GM21529 (cell line): ENCODE measurements at regions not wholly inside any gene's neighbourhood (a gene's known extent, or its start where the extent isn't known, plus 50 kb on each side); places are given as distances from the start of the nearest gene placed in this dataset.
"Not testable (repeated sequence)": the region's sequence is repeated elsewhere in the genome, so short reads cannot be mapped to it uniquely, and the experiment has no call there.

Experiments
- ATAC-seq: cut with Tn5 transposase; IDR thresholded peaks from one replicate; pipeline ENCODE4 v1.9.1; 2021; ENCODE audit not compliant: unreplicated experiment

GRCh38 chr7:152504367-152504766, 68.6 kb upstream of the KMT2C start:
- no peak for ATAC-seq

- ATAC-seq: no peak
Observed at GRCh38 chr7:152502813-152503790, 67.3 kb upstream of the KMT2C start.

DNA sequence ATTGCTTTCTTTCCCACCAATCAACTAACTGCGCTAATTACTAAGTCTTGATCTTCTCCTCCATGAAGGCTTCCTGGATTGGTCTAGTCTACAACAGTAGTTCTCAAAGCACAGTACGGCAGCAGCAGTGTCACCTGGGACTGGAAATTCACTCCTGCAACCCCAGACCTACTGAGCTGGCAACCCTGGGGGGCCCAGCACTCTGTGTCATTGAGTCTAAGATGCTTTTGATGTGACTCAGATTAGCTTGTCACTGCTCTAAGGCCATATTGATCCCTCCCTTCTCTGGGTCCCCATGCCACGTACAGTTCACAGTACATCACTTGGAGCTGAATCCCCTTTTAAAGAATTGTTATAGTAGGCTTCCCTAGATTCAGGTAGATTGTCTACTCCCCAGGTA, 65.7 kb upstream of the KMT2C start:
- ATAC-seq: no peak

DNA sequence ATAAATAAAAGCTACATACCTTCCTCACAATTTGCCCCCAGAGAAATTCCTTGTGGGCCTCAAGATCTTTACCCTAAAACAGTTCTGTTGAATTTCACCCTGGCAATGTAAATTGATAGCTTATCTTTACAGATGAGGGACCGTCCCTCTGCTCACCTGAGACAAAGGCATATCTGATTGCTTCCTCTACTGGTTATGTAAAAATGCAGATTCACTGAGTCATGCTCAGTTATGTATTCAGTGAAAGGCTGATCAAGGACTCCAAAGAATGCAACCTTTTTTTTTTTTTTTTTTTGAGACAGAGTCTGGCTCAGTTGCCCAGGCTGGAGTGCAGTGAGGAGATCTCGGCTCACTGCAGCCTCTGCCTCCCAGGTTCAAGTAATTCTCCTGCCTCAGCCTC, 64.2 kb upstream of the KMT2C start:
- not testable (repeated sequence) for ATAC-seq

DNA sequence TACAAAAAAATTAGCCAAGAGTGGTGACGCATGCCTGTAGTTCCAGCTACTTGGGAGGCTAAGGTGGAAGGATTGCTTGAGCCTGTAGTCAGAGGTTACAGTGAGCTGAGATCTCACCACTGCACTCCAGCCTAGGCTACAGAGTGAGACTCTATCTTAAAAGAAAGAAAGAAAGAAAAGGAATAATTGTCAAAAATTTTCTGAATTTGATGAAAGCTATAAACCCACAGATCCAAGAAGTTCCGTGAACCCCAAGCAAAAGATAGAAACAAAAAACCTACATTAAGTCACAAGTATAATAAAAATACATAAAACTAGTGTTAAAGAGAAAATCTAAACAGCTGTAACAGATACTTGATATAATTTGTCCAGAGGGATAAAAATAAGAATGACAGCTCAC, 60.1 kb upstream of the KMT2C start:
- no peak for ATAC-seq

DNA sequence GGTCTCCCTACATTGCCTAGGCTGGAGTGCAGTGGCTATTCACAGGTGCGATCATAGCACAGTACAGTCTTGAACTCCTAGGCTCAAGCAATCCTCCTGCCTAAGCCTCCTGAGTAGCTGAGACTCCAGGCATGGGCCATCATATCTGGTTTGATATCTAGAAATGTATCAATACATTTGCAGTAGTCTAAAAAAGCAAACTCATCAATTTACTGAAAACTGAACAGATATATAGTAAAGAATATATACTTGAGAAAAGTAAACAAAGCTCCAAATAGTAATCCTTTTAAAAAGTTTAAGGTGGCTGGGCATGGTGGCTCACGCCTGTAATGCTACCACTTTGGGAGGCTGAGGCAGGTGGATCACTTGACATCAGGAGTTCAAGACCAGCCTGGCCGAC, 57.1 kb upstream of the KMT2C start:
- no peak for ATAC-seq

- no peak for ATAC-seq
Observed at GRCh38 chr7:152489044-152489443, 53.2 kb upstream of the KMT2C start.

DNA sequence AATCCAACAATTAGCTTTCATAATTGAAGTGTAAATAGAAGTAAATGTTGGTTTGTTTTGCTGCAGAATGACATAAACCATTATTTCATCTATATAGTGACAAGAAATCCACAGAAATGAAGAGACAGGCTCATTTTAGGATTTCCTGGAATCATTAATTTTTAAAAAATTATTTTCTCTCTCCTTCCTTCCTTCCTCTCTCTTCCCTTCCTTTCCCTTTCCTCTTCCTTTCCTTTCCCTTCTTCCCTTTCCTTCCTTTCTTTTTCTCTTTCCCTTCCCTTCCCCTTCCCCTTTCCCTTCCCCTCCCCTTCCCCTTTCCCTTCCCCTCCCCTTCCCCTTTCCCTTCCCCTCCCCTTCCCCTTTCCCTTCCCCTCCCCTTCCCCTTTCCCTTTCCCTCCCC, 51.2 kb upstream of the KMT2C start:
- no peak for ATAC-seq

DNA sequence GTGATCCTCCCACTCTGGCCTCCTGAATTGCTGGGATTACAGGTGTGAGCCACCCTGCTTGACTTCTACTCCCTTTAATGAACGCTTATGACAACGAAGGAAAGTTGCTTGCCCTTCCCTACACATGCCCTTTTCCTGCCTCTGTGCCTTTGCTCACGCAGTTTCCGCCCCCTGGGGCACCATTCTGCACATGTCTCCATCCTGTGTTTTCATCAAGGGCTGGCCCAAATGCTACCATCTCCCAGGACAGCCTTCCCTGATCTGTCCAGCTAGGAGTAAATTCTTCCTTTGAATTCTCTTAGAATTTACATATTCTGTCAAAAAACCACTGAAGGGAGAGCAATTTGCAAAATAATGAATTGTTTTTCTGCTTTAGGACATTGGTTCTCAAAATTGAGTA, 50.0 kb upstream of the KMT2C start:
- ATAC-seq: no peak
